Naive thymus-derived CD4-positive, alpha-beta T cell (primary cell): ENCODE measurements at regions not wholly inside any gene's neighbourhood (a gene's known extent, or its start where the extent isn't known, plus 50 kb on each side); places are given as distances from the start of the nearest gene placed in this dataset.

Source experiments
- ATAC-seq: fragments of 150-1000 bp; cut with Tn5 transposase; 2 replicates; pipeline ENCODE4 v1.10.0; 2021; ENCODE audit warnings: mild to moderate bottlenecking, moderate library complexity
- CTCF ChIA-PET: fragments of 350-600 bp; sonication (Branson Sonifier 250); formaldehyde crosslinking; loops from one replicate; lab custom pipeline; 2021; ENCODE audit warnings: antibody characterized with exemption; lab: Charles Lee
- POLR2A ChIA-PET: fragments of 350-600 bp; sonication (Branson Sonifier 250); formaldehyde crosslinking; loops from one replicate; lab custom pipeline; 2021; ENCODE audit warnings: antibody characterized with exemption, inconsistent platforms; lab: Charles Lee
- DNase-seq, 9 donors: peaks; one replicate each; pipeline versions ENCODE4 v3.0.0 to v3.0.0-alpha.2; 2020 to 2022; ENCODE audit warnings: mixed read lengths in 1 of 9
- H3K27ac ChIP-seq: one replicate; pipeline ENCODE4 v1.7.0; 2013; ENCODE audit warnings: mild to moderate bottlenecking, low read depth, low read length, moderate library complexity
- H3K27me3 ChIP-seq, 2 donors: one replicate each; pipeline ENCODE4 v1.7.0; 2013; ENCODE audit warnings: low read length in 2 of 2, mild to moderate bottlenecking in 2 of 2, moderate library complexity in 2 of 2; ENCODE audit not compliant: control insufficient read depth in 2 of 2, insufficient read depth in 2 of 2
- H3K36me3 ChIP-seq, 3 experiments: 1 replicate in 2 of 3; 2 replicates in 1 of 3; pipeline ENCODE4 v1.7.0; 2013; ENCODE audit warnings: low read length in 3 of 3, mild to moderate bottlenecking in 3 of 3, moderate library complexity in 1 of 3; ENCODE audit not compliant: insufficient read depth in 3 of 3, control insufficient read depth in 2 of 3
- H3K4me1 ChIP-seq, 2 donors: one replicate each; pipeline ENCODE4 v1.7.0; 2013; ENCODE audit warnings: low read length in 2 of 2, mild to moderate bottlenecking in 2 of 2, moderate library complexity in 1 of 2; ENCODE audit not compliant: control insufficient read depth in 2 of 2, insufficient read depth in 2 of 2
- H3K4me3 ChIP-seq: 2 replicates; pipeline ENCODE4 v1.7.0; 2013; ENCODE audit warnings: mild to moderate bottlenecking, low read length
- H3K9me3 ChIP-seq, 3 experiments: 1 replicate in 2 of 3; 2 replicates in 1 of 3; pipeline ENCODE4 v1.7.0; 2013; ENCODE audit warnings: low read length in 3 of 3; ENCODE audit not compliant: control insufficient read depth in 2 of 3
- H3K27ac Mint-ChIP-seq, 9 donors: one replicate each; pipeline ENCODE4 v1.8.0; 2020 to 2022; ENCODE audit warnings: mixed read lengths in 9 of 9, mild to moderate bottlenecking in 8 of 9, moderate library complexity in 5 of 9, inconsistent platforms in 2 of 9
- H3K27me3 Mint-ChIP-seq, 5 donors: one replicate each; pipeline ENCODE4 v1.8.0; 2021 to 2022; ENCODE audit warnings: mixed read lengths in 5 of 5, mild to moderate bottlenecking in 1 of 5
- H3K36me3 Mint-ChIP-seq, 5 donors: one replicate each; pipeline ENCODE4 v1.8.0; 2020 to 2022; ENCODE audit warnings: mixed read lengths in 5 of 5, mild to moderate bottlenecking in 3 of 5, inconsistent platforms in 1 of 5
- H3K4me1 Mint-ChIP-seq, 7 donors: one replicate each; pipeline ENCODE4 v1.8.0; 2020 to 2022; ENCODE audit warnings: mixed read lengths in 7 of 7, mild to moderate bottlenecking in 3 of 7, inconsistent platforms in 1 of 7
- H3K4me3 Mint-ChIP-seq, 10 donors: one replicate each; pipeline ENCODE4 v1.8.0; 2020 to 2022; ENCODE audit warnings: mild to moderate bottlenecking in 10 of 10, mixed read lengths in 10 of 10, moderate library complexity in 6 of 10, inconsistent platforms in 2 of 10
- H3K9me3 Mint-ChIP-seq, 11 donors: one replicate each; pipeline ENCODE4 v1.8.0; 2020 to 2022; ENCODE audit warnings: mixed read lengths in 11 of 11, mild to moderate bottlenecking in 4 of 11, inconsistent platforms in 1 of 11, moderate library complexity in 1 of 11
- intact Hi-C, 2 donors: fragments of 100-400 bp; cut with micrococcal nuclease; formaldehyde crosslinking; loops; one replicate each; pipeline ENCODE4 v1.15.1; 2023

DNA sequence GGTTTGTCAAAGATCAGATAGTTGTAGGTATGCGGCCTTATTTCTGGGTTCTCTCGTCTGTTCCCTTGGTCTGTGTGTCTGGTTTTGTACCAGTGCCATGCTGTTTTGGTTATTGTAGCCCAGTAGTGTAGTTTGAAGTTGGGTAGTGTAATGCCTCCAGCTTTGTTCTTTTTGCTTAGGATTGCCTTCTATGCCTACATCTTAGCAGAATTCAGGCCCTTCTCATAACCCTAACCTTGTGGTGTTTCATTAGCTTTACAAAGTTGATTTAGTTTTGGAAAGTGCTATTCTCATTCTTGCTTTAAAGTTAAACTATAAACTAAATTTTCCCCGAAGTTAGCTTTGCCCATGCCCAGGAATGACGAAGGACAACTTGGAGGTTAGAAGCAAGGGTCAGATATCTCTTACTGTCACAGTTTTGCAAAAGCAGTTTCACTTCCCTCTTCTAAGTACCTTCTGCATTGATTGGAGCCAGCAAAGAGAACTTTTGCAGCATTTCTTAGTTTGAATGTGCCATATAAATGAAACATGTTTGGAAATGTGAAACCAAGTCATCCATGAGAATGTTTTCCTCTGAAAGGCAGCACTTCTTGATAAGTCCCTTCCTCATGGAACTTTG lies 274.3 kb upstream of the DMRT1 start:
- Histone ChIP-seq H3K36me3 (no peaks in the 10 kb centered on the region), H3K4me3 (no peak overlapping the region), H3K4me1 (peaks cover 0 to 3% of the 10 kb centered on the region in 2 donors), H3K9me3 (no peaks in the 10 kb centered on the region), H3K27ac (no peak overlapping the region), H3K27me3 (no peaks in the 10 kb centered on the region)
- DNase-seq (no peak), ATAC-seq (no peak)
- Mint-ChIP-seq H3K27ac (peak overlapping the region in 1 of 9 donors; percentile 69), H3K4me1 (peaks cover 0 to 17% (median 9%) of the 10 kb centered on the region in 7 donors), H3K27me3 (peaks cover 0 to 5% (median 0%) of the 10 kb centered on the region in 5 donors), H3K9me3 (peaks cover 0 to 21% (median 2%) of the 10 kb centered on the region in 11 donors), H3K4me3 (peak overlapping the region in 1 of 10 donors; percentile 12), H3K36me3 (peaks cover 0 to 18% (median 5%) of the 10 kb centered on the region in 5 donors)
- POLR2A ChIA-PET = no interaction called here
- intact Hi-C loops = no loop called here
- CTCF ChIA-PET = no interaction called here

DNA sequence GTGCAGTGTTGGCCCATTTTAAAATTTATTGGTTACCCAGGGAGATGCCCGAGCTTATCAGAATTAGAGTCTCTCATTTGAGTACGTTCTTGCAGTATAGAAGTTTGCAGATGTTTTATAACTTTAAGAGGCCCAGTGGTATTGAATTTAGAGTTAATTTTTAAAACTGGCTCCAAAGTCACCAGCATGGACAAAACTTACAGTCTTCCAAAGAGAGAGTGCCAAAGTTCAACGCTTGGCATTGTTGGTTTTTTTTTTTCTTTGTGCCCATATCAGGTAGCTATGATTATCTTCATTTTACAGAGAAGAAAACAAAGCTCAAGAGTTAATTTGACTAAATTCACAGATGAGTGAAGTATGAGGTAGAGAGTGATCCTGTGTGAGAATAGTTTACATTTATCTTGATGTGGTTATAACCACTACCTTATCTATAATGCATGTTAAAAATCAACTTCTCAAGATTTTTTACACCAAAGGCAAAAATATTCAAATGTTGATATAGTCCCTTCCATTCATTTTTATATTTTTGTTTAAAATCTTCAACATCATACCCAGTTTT lies 273.7 kb upstream of the DMRT1 start:
- peak overlapping the region in 1 of 9 donors; percentile 52 for H3K27ac Mint-ChIP-seq
- peaks cover 0 to 7% (median 0%) of the 10 kb centered on the region in 5 donors for H3K27me3 Mint-ChIP-seq
- POLR2A ChIA-PET = no interaction called here
- Histone ChIP-seq H3K27me3 (no peaks in the 10 kb centered on the region), H3K9me3 (no peaks in the 10 kb centered on the region), H3K4me3 (no peak overlapping the region), H3K27ac (no peak overlapping the region), H3K4me1 (peaks cover 0 to 3% of the 10 kb centered on the region in 2 donors), H3K36me3 (no peaks in the 10 kb centered on the region)
- H3K9me3 Mint-ChIP-seq = peaks cover 0 to 21% (median 2%) of the 10 kb centered on the region in 11 donors
- DNase-seq (no peak), ATAC-seq (no peak)
- H3K4me3 Mint-ChIP-seq = peak overlapping the region in 2 of 10 donors; percentile 12 to 25
- CTCF ChIA-PET = no interaction called here
- peaks cover 0 to 18% (median 5%) of the 10 kb centered on the region in 5 donors for H3K36me3 Mint-ChIP-seq
- intact Hi-C loops = no loop called here
- peaks cover 0 to 17% (median 9%) of the 10 kb centered on the region in 7 donors for H3K4me1 Mint-ChIP-seq

DNA sequence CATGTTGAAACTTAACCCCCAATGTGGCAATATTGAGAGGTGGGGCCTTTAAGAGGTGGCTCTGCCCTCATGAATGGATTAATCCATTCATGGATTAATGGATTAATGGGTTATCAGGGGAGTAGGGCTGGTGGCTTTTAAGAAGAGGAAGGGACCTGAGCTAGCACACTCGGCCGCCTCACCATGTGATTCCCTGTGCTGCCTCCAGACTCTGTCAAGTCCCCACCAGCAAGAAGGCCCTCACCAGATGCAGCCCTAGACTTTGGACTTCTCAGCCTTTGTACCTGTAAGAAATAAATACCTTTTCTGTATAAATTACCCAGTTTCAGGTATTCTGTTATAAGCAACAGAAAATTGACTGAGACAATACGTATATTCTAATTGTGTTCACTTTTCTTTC lies 272.2 kb upstream of the DMRT1 start:
- Histone ChIP-seq H3K27ac (no peak overlapping the region), H3K36me3 (no peaks in the 10 kb centered on the region), H3K27me3 (no peaks in the 10 kb centered on the region), H3K4me3 (no peak overlapping the region), H3K4me1 (peaks cover 0 to 3% of the 10 kb centered on the region in 2 donors), H3K9me3 (no peaks in the 10 kb centered on the region)
- peak overlapping the region in 1 of 10 donors; percentile 36 for H3K4me3 Mint-ChIP-seq
- intact Hi-C loops = no loop called here
- ChIA-PET POLR2A (no interaction called here), CTCF (no interaction called here)
- peaks cover 0 to 17% (median 9%) of the 10 kb centered on the region in 7 donors for H3K4me1 Mint-ChIP-seq
- H3K27ac Mint-ChIP-seq = no peak overlapping the region
- ATAC-seq (no peak), DNase-seq (no peak)
- H3K27me3 Mint-ChIP-seq = peaks cover 0 to 8% (median 0%) of the 10 kb centered on the region in 5 donors
- peaks cover 0 to 18% (median 8%) of the 10 kb centered on the region in 5 donors for H3K36me3 Mint-ChIP-seq
- peaks cover 0 to 21% (median 2%) of the 10 kb centered on the region in 11 donors for H3K9me3 Mint-ChIP-seq

DNA sequence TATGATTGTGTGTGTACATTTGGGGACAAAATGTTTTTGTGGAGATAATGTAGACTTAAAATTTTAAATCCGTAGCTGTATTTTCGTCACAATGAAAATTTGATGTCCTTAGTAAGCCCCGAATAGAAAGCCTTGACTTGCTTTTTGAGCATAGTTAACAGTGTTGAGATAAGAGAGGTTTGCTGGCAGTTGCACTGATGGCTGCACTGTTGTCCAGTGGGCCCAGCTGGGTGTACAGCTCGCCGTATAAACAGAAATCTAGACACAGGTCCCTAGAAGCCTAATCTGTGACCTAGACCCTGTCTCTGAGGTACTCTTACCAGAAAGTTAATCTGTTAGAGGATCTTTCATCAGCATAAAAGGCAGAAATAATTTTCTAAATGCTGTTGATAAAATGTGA lies 271.3 kb upstream of the DMRT1 start:
- peaks cover 0 to 12% (median 7%) of the 10 kb centered on the region in 5 donors for H3K36me3 Mint-ChIP-seq
- CTCF ChIA-PET = no interaction called here
- H3K9me3 Mint-ChIP-seq = peaks cover 0 to 19% (median 2%) of the 10 kb centered on the region in 11 donors
- intact Hi-C loops = no loop called here
- H3K4me3 ChIP-seq = no peak overlapping the region
- no peak overlapping the region for H3K27ac ChIP-seq
- DNase-seq = no peak
- peaks cover 0 to 17% (median 9%) of the 10 kb centered on the region in 7 donors for H3K4me1 Mint-ChIP-seq
- POLR2A ChIA-PET = no interaction called here
- no peaks in the 10 kb centered on the region for H3K27me3 ChIP-seq
- no peaks in the 10 kb centered on the region for H3K9me3 ChIP-seq
- no peak overlapping the region for H3K4me3 Mint-ChIP-seq
- peaks cover 0 to 8% (median 0%) of the 10 kb centered on the region in 5 donors for H3K27me3 Mint-ChIP-seq
- no peaks in the 10 kb centered on the region for H3K36me3 ChIP-seq
- peaks cover 0 to 3% of the 10 kb centered on the region in 2 donors for H3K4me1 ChIP-seq
- ATAC-seq = no peak
- H3K27ac Mint-ChIP-seq = no peak overlapping the region

DNA sequence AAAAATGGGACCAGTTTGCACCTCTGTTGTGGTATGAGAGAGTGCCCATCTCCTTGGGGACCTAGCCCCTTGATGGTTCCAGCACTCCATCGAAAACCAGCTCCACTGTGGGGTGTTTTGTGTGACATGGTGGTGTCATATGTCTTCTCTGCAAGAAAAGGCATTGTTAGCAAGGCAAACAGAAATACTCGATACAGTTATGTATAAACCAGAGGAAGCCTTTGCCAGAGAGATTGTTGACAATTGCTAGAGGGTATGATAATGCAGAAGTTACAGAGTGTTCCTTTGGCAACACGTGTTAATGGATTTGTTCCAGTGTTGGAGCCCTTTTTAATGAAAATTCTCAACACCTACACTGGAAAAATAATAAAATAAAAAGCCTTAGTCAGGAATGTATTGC lies 270.4 kb upstream of the DMRT1 start:
- intact Hi-C loops = no loop called here
- H3K27ac ChIP-seq = no peak overlapping the region
- CTCF ChIA-PET = no interaction called here
- peaks cover 0 to 9% (median 3%) of the 10 kb centered on the region in 5 donors for H3K36me3 Mint-ChIP-seq
- peaks cover 0 to 12% (median 0%) of the 10 kb centered on the region in 11 donors for H3K9me3 Mint-ChIP-seq
- H3K4me1 Mint-ChIP-seq = peaks cover 0 to 17% (median 9%) of the 10 kb centered on the region in 7 donors
- no peak overlapping the region for H3K4me3 ChIP-seq
- H3K36me3 ChIP-seq = no peaks in the 10 kb centered on the region
- H3K4me3 Mint-ChIP-seq = no peak overlapping the region
- POLR2A ChIA-PET = no interaction called here
- no peaks in the 10 kb centered on the region for H3K27me3 ChIP-seq
- H3K27ac Mint-ChIP-seq = no peak overlapping the region
- H3K9me3 ChIP-seq = no peaks in the 10 kb centered on the region
- ATAC-seq (no peak), DNase-seq (no peak)
- peaks cover 0 to 8% (median 0%) of the 10 kb centered on the region in 5 donors for H3K27me3 Mint-ChIP-seq
- peaks cover 0 to 3% of the 10 kb centered on the region in 2 donors for H3K4me1 ChIP-seq

DNA sequence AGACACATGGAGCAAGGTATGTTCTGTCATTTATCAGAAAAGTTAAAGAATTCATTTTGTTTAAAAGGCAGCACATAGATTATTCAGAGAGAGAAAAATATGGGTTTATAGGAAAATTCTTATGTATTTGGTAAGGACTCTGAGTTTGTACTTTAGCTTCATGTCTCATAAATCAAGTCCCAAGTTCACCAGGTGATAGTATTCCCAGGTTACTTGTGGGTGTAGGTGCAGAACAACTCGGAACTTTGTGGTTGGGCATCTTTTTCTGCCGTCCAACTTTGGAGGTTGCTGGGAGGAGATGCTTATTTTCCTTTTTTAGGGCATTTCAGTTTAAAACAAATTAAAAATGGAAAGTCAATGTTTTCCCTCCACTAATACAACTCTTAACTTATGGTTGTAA lies 269.8 kb upstream of the DMRT1 start:
- intact Hi-C loops = no loop called here
- POLR2A ChIA-PET = no interaction called here
- peaks cover 0 to 17% (median 9%) of the 10 kb centered on the region in 7 donors for H3K4me1 Mint-ChIP-seq

More for the DNA sequence above, 269.8 kb upstream of the DMRT1 start:
- no peak for ATAC-seq
- H3K27me3 ChIP-seq = no peaks in the 10 kb centered on the region
- H3K27ac ChIP-seq = no peak overlapping the region
- peaks cover 0 to 8% (median 2%) of the 10 kb centered on the region in 5 donors for H3K36me3 Mint-ChIP-seq
- H3K4me3 ChIP-seq = no peak overlapping the region
- H3K4me3 Mint-ChIP-seq = no peak overlapping the region
- no peak for DNase-seq
- H3K36me3 ChIP-seq = no peaks in the 10 kb centered on the region
- no peak overlapping the region for H3K27ac Mint-ChIP-seq
- H3K27me3 Mint-ChIP-seq = peaks cover 0 to 5% (median 0%) of the 10 kb centered on the region in 5 donors
- CTCF ChIA-PET = no interaction called here
- no peaks in the 10 kb centered on the region for H3K9me3 ChIP-seq
- H3K9me3 Mint-ChIP-seq = peaks cover 0 to 5% (median 0%) of the 10 kb centered on the region in 11 donors
- H3K4me1 ChIP-seq = peaks cover 0 to 3% of the 10 kb centered on the region in 2 donors
